ENCODE measurements at regions not wholly inside any gene's neighbourhood (a gene's known extent, or its start where the extent isn't known, plus 50 kb on each side); places are given as distances from the start of the nearest gene placed in this dataset.

DNA sequence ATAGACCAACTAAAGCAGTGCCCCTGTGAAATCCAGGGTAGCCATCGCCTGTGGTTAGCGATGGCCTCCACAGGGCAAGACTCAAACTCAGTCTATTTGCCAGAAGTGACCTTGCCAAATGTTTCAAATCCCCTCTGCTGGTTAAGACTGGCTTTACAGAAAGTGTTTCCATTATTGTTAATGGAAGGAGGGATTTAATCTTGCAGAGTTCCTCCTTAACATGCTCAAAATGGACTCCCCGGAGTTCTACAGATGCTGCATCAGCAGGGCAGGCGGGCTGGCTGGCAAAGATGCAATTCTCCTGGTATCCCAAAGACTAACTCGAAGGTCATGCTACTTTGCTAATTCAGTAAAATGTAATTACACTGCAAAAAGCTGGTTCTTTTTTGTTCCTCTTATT lies 313.0 kb upstream of the SLC7A11 start:
- no peak for DNase-seq

DNA sequence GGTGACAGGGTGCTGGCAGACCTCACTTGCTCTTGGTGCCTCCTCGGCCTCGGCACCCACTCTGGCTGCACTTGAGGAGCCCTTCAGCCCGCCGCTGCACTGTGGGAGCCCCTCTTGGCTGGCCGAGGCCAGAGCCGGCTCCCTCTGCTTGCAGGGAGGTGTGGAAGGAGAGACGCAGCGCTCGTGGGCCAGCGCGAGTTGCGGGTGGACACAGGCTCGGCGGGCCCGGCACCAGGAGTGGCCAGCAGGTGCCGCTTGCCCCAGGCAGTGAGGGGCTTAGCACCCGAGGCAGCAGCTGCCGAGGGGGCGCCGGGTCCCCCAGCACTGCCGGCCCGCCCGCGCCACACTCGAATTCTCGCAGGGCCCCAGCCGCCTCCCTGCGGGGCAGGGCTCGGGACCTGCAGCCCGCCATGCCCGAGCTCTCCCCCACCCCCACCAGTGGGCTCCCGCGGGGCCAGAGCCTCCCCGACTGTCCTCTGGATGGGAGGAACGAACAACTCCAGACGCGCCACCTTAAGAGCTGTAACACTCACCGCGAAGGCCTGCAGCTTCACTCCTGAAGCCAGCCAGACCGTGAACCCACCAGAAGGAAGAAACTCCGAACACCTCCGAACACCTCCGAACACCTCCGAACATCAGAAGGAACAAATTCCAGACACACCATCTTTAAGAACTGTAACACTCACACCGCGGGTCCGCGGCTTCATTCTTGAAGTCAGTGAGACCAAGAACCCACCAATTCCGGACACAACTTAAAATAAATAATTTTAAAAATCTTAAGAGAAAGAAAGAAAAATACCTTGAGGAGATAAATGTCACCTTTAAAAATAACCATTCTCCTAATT lies 311.1 kb upstream of the SLC7A11 start:
- DNase-seq = no peak

DNA sequence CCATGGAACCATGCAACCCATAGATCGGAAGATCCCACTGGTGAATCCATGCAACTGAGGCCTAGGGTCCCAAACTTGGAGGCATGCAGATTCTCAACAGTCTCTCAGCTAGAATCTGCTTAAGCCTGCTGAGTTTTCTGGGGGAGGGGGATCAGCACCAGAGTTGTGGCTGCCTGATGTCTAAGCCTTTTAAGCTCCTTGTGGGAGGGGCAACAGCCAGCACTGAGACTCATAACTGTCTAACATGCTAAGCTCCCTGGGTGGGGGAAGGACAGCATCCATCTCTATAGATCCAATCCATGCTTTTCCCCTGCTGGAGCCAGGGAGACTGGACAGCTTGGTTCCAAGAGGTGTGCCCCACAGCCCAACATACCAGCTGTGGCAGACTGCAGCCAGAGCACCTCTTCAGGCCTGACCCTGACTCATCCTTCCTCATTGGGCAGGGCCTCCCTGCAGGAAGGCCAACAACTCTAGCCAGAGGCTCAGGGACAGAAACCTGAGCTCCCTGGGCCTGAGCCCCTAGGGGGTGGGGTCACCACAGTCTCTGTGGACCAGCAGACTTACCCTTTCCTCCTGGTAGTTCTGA lies 300.1 kb upstream of the SLC7A11 start:
- DNase-seq = no peak

DNA sequence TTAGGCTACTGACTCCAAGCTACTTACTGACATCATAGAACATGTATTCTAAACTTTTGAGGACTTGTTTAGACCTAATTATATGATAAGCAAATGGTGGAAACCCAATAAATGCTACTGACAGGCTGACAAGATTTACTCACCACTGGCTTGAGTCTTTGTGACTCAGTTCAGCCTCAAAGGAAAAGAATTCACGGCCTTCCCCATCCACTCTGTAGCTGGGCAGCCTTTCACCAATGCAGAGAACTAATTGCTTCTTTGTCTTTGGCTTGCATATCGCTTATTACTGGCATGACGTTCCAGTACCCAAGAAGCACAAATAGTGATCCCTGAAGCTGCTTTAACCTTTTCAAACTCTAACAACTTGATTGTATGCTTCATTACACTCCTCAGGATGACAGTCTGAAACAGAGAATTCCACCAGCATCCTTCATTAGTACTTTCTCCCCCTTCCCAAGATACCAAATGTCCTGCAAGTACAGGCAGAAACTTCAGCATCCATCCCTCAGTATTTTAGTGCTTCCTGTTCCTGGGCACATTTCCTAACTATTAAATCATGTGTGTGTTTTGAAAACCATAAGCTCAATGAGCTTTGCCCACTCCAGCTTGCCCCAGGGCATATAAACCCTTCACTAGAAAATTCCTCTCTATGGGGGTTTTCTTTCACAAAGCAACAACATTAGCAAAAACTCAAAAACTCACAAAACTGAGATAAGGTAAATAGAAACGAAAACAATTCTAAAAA lies 298.1 kb upstream of the SLC7A11 start:
- DNase-seq = no peak

DNA sequence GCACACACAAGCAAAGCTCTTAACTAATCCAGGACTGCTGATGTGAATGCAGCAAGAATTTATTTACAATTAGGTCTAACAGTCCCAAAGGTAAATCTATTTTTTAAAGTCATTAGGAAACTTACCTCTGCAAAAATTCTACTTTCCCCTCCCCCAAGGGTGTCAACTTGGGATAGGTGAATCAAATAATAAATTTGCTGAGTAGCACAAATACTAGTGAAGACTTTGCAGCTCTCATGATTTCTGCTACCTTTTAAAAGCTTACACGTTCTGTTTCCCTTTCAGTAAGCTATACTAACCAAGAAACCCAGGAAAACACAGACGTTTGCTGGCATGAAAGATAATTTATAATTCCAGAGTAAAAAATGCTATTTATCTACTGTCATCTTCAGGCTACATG lies 296.6 kb upstream of the SLC7A11 start:
- no peak for DNase-seq

DNA sequence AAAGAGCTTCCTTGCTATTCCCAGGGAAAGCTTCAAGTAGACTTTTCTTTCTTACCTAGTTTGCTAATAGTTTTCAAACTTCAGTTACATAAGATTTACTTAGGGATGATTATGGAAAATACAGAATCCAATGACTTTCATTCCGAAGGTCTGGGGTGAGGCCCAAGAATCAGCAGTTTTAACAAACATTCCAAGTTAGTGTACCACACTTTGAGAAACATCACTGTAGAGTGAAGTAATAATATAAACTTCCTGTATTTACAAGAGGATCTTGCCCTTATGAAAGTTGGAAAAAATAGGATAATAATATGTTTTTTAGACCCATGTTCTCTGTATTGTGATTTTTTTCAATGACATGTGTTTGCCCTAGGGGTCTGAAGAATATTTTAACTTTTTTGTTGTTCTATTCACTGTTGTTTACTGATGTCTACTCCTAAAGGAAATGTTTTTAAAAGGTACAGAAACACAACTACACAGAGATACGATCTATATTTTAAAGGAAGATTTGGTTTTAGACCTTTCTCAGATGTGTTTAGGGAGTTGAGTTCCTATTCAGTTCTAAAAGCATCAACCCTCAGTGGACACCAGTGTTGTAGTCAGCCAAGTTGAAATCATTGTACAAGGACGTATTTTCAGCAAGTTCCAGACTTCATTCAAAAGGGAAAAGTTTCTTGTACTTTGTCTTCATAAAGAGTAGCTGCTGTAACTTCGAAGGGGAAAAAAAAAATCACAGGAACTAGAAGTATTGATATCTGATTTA lies 295.8 kb upstream of the SLC7A11 start:
- no peak for DNase-seq

DNA sequence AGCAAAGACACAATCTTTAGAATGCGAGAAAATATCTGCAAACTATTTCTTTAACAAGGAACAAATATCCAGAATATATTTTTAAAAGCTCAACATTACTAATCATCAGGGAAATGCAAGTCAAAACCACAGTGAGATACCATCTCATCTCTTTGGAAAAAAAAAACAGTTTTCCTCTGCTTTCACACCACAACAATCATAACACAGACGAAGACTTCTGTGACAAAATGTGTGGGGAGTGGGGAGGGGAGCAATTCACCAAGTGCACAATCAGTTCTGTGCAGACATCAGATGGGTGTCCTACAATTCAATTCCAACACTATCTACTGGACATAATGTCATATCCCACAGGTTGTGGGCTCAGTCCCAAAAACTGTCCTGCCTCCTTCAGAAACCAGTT lies 293.2 kb upstream of the SLC7A11 start:
- DNase-seq = no peak

DNA sequence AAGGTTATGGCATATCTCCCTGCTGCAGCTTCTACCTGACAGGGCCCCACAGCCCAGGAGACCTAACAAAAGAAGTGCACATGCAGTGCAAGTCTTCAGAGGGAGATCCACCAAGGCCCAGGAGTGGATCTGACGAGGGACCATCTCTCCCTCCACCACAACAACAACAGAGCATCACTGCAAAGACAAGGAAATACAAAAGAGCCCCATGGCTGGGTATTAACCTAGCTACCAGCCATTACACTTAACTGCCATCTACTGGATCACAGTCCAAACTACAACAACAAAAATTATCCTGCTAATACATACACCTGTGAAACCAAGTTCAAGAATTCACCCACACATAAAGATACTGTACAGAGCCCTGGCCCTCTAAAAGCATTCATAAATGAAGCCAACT lies 280.2 kb upstream of the SLC7A11 start:
- no peak for DNase-seq

DNA sequence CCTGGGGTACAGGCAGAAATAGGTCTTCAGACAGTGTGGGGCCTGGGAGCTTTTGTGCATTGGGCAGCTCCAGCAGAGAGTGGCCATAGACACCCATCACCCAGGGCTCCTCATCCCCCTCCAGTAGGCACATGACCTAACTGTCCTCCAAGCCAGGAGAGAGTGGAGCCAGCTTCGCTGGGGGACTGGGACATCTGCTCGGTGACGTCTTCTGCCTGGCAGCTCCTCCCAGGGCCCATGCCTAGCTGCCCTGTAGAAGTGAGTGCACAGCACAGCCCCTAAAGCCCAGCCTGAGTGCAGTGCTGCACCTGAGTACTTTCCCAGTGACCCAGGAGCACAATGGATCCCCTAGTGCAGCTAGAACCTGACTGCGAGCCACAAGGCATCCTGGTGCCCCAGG lies 279.7 kb upstream of the SLC7A11 start:
- no peak for DNase-seq

DNA sequence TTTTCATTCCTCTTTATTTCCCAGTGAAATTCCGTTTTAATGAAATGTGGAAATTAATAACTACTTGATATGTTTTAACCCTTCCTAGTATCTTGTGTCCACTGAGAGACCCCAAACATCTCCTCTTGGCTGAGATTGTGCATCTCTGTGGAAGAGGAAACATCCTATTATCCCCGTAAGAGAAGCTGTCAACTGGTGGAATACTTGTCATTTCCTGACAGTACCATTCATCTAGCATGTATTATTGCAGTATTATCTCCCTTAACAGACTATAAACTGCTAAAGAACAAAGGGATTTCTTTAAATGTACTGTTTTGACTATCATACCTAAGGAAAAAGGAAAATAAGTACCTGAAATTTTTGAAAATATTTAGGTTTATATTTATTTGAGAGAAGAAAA lies 277.3 kb upstream of the SLC7A11 start:
- no peak for DNase-seq

DNA sequence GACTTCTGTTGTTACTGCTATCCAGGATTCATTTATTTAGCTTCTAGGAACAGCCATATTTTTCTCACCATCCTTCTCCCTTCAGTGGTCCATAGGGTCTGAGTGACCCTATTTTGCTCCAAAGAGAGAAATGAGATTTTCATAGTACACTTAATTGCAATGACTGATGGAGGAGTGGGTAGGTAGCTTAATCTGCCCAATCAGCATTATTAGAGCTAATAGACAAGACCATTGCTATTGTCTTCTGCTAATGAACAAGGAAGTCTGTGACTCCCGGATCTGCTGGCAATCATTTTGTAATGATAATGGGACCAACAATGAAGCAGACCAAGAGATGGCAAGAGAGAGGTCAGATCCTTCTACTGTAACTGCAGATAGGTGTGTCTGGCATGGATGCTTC lies 271.4 kb upstream of the SLC7A11 start:
- DNase-seq = no peak

DNA sequence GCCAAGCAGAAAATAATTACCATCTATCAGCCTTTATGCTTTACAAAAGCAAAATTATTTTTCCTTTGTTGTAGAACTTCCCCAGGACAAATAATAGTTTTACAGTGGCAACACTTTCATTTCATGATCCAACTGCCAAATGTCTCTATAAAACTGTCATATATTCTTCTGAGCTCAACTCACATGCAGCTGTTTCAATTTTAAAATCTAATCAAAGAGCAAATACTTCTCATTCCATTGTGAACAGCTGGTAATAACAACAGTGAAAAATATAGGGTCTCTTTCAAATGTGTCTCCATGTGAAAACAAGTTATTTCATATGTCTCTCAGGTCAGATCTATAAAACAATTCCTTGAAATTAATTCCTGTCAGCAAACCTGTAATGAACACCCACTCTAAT lies 270.6 kb upstream of the SLC7A11 start:
- no peak for DNase-seq

DNA sequence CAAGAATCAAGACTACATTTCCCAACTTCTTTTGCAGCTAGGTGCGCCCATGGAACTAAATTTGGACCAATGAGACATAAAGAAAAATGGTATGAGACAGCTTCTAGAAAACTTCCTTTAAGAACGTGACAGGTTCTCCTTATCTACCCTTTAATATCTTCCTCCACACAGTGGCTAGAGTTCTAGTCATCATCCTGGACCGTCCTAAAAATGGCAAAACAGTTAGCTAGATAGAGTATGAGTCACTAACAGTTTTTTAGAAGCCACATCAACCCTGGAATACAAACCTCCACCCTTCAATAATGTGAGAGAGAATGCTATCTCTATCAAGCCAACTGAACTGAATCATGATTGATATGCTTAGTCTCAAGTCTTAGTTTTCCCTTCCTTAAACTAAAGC lies 267.9 kb upstream of the SLC7A11 start:
- DNase-seq = no peak

DNA sequence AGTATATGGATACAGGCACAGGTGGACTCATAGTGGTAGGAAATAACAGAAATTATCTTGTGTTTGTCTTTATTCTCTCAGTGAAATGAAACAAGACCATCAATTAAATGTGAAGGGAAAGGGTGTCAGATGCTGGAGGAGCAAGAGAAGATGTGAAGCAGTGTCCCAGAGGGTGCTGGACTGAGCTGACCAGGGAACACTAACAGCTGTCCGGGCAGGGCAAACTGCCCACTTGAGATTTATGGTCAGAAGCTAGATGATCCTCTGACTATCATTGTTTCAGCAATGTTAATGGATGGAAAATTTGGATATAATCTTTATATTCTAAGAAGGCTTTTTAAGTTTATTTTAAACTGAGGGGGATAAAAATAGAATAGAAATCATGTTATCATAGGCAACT lies 267.2 kb upstream of the SLC7A11 start:
- no peak for DNase-seq

DNA sequence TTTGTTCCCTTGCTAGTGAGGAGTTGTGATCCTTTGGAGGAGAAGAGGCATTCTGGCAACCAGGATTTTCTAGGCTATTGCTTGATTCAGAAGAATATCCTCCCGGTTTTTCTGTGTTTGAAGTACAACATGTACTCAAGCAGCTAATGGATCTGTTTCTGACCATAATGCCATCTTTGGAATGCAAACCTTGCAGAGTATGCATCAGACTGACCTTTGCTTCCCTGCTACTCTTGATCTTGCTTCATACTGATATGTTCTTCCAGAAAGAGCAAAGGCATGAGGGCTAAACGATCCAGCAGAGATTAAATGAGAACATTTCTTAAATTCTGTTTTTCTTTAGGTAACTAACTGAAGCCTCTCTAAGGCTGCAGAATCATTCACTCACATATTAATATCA lies 265.4 kb upstream of the SLC7A11 start:
- DNase-seq = no peak

DNA sequence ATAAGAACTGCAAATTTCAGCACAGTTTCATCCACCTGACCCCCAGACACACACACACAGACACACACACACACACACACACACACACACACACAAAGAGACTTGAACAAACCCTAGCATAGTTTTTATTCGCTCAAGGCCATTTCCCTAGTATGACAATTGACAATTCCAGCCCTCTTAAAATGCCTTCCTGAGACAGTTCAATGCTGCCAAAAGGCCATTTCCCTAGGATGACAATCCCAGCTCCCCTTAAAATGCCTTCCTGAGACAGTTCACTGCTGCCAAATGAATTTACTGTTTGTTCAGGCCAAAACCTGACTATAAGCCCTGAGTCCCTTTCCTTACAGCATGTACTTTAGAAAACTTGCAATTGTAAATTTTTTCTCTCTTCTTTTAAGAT lies 259.5 kb upstream of the SLC7A11 start:
- DNase-seq = no peak

DNA sequence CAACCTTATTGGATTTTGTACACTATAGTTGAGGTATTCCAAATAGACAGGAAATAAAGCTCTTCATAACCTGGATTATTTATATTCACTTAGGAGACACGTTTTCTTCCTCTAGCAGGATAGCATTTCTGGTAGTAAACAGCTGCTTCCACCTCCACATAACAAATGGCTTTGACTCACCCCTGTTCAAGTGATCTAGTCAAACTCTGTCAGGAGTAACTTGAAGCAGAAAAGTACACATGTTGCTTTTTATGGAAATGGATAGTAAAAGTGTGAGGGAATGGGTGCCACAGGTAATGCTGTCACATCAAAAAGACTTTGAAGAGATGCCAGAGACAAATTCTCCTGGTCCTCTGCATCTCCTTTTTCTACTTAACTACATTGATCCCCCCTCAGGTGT lies 258.7 kb upstream of the SLC7A11 start:
- DNase-seq = no peak

DNA sequence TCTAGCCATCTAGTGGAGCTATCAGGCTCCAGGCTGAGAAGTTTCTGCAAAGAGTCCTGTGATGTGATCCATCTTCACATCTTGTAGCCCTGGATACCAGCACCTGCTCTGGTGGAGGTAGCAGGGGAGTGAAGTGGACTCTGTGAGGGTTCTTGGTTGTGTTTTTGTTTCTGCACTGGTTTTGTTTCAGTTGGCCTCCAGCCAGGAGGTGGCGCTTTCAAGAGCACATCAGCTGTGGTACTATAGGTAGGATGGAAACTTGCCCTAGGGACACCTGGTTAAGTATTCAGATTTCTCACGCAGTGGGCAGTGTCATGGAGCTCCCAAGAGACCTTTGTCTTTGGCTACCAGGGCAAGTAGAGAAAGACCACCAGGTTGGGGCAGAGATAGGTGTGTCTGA lies 257.5 kb upstream of the SLC7A11 start:
- DNase-seq = no peak

DNA sequence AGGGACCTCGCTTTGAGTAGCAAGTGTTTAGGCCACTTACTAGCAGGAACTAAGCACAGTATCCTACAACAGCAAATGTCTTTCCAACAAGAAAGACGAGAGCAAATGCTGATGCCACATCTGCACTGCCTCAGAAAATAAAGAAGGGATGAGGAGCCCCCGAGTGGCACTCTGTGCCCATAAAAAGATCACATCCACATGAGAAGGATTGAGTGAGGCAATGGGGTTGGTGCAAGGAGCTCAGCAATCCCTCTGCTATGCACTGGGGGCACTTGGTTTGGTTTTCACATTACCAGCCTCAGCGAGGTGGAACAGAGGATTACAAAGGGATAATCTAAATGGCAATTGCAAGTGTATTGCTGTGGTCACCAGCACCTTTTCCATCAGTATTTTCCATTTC lies 252.8 kb upstream of the SLC7A11 start:
- DNase-seq = no peak

DNA sequence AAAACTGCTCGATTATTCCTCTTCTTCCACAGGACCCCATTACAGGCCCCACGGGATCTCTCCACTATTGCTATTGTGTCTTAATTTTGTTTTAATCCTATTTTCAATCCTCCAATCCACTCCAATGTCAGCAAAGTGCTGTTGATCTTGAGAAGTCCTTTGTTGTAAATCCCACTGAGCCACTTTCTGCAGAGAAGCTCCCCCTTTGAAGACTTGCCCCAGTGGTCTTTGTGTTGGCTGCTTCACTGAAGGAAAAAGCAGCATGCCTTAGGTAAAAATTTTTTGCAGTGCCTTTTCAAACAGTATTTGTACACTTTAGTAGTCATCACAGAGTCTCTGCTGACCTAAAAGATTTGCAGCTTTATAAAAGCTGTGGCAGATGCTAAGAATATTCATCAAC lies 252.0 kb upstream of the SLC7A11 start:
- no peak for DNase-seq

DNA sequence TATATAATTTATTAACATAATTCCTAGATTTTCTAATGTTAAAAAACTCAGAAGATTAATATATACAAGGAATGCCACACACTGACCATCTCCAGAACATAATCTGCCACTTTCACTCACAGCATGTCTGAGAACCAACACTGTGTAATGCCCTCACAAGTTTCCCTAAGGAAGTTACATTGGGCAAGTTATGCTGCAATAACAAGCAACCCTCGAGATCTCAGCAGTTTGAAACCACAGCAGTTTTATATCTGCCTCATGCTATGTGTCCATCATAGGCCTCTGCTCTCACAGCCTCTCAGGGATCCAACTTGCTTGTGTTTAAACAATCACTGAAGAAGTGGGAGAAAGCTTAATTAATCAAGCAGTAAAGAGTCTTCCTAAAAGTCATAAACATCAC lies 250.0 kb upstream of the SLC7A11 start:
- DNase-seq = no peak

DNA sequence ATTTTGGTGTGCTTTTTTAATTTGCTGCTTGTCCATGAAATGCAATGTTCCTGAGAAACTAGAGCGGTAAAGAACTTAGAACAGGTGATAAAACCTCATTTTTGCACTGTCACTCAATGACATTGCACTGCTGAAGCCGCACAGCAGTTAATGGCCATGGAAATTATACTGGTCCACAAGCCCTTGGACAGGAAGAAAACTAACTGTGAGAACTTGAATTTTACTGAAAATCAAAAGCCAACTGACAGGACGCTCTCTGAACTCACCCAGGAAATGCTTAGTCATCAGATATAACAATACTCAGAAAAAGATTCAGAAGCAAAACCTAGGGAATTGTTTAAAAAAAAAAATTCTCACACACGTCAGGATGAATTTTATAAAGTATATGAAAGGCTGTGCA lies 246.4 kb upstream of the SLC7A11 start:
- DNase-seq = no peak

DNA sequence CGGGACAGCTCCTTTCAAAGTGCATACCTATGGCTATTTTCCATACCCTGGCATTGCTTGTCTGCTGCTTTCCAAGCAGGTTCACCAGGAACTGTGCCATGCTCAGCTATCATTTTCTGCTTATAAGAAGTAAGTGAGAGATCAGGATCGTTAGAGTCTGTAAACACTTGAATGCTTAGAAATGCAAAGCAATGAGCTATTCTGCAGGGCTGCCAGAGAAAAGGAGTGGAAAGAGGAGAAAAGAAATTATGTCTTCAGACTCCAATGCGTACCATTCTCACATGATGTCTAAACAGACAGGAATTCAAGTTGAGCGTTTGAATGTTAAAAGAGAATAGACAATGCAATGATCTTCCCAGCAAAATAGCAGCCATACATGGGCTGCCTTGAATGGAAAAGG lies 245.5 kb upstream of the SLC7A11 start:
- no peak for DNase-seq

DNA sequence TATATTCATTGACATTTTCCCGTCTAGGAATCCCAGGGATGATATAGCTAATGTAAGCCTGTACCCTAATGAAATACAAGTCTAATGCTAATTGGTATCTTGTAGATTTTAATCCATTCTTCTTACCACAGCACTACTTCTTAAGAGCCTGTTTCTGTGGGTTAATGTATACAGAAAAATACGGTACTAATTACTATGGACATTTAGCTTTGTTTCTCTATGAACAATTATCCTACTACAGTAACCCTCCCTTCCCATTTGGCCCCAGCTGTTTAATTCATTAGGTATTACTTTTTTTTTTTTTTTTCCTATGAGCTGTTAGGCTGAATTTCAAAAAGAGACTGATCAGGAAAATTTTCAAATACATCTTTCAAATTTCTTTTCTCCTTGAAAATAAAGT lies 245.1 kb upstream of the SLC7A11 start:
- DNase-seq = no peak
